B cell (primary cell): ENCODE measurements at regions not wholly inside any gene's neighbourhood (a gene's known extent, or its start where the extent isn't known, plus 50 kb on each side); places are given as distances from the start of the nearest gene placed in this dataset.

Source experiments
- CTCF ChIP-seq: fragments of 200-600 bp; IDR thresholded peaks from one replicate; pipeline ENCODE4 v1.8.0; 2022; ENCODE audit warnings: antibody characterized with exemption, mild to moderate bottlenecking
- EZH2 ChIP-seq: IDR thresholded peaks from 2 replicates; pipeline ENCODE4 v1.6.1; 2012; ENCODE audit warnings: borderline replicate concordance, low read depth, mild to moderate bottlenecking, moderate library complexity, low read length; ENCODE audit not compliant: insufficient read depth, poor library complexity, severe bottlenecking

GRCh38 chr17:14508156-14508555 is 207.3 kb downstream of the HS3ST3B1 start:
- TF ChIP-seq CTCF (no peak), EZH2 (no peak)
